ENCODE measurements at regions not wholly inside any gene's neighbourhood (a gene's known extent, or its start where the extent isn't known, plus 50 kb on each side); places are given as distances from the start of the nearest gene placed in this dataset.

DNA sequence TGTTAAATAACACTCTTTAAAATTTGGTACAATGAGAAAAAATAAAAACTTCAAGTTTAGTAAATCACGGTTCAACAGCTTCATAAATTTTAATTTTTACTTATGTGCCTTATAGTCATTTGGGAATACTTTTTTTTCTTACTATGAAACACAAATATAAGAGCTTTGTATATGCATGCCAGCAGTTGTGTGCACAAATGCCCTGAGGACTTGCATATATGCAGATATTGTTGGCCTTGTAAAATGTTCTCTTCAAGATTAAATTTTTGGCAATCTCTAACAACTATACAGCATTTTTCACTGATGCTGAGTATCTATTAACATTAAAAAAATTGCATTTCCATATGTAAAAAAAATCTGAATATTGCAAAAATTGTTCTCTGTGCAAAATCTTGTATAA lies 458.7 kb upstream of the BRINP3 start:
- TF ChIP-seq, protein P1, sequence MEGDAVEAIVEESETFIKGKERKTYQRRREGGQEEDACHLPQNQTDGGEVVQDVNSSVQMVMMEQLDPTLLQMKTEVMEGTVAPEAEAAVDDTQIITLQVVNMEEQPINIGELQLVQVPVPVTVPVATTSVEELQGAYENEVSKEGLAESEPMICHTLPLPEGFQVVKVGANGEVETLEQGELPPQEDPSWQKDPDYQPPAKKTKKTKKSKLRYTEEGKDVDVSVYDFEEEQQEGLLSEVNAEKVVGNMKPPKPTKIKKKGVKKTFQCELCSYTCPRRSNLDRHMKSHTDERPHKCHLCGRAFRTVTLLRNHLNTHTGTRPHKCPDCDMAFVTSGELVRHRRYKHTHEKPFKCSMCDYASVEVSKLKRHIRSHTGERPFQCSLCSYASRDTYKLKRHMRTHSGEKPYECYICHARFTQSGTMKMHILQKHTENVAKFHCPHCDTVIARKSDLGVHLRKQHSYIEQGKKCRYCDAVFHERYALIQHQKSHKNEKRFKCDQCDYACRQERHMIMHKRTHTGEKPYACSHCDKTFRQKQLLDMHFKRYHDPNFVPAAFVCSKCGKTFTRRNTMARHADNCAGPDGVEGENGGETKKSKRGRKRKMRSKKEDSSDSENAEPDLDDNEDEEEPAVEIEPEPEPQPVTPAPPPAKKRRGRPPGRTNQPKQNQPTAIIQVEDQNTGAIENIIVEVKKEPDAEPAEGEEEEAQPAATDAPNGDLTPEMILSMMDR (IDR thresholded peaks at IDR 0.05; ENCODE audit: insufficient read depth, low read depth, low read length): no peak
- TF ChIP-seq EZH2 (IDR thresholded peaks at IDR 0.05; ENCODE audit: insufficient read depth, low read length): no peak
